GM13977 (cell line): ENCODE measurements at regions not wholly inside any gene's neighbourhood (a gene's known extent, or its start where the extent isn't known, plus 50 kb on each side); places are given as distances from the start of the nearest gene placed in this dataset.
"Not testable (repeated sequence)": the region's sequence is repeated elsewhere in the genome, so short reads cannot be mapped to it uniquely, and the experiment has no call there.

Source experiments
- DNase-seq: peaks from one replicate; pipeline ENCODE4 v3.0.0; 2012; ENCODE audit warnings: low spot score
- in situ Hi-C: fragments of 300-500 bp; cut with MboI; formaldehyde crosslinking; loops from one replicate; pipeline ENCODE4 v1.12.0; 2022; ENCODE audit warnings: low sequenced_read_pairs, low pct_unique_long_range_greater_than_20kb, mixed read lengths, inconsistent platforms; ENCODE audit not compliant: unreplicated experiment
- TF ChIP-seq, protein P1 (sequence below): IDR thresholded peaks from 2 replicates; pipeline ENCODE4 v1.5.1; 2012; ENCODE audit warnings: mild to moderate bottlenecking, control low read depth; ENCODE audit not compliant: insufficient read depth; ENCODE audit errors: extremely low read depth, missing control alignments

DNA sequence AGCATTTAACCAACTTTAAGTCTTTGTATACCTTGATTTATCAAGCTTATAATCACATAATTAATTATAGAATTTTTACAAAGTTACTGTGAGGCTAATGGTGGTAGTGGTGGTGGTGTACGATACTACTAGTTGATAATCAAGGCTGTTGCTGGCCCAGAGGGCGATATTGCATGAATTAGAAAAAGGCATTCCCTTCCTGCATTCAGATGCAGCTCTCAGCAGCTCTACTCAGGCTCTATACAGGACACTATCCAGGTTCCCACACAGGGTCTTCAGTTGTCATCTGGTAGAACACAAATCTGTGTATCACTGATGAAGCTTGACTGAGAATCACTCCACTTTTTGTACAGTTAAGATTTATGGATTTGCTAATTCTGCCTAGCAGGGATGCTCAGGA is 562.8 kb upstream of the C9orf72 start:
- in situ Hi-C loops = no loop called here
- no peak for DNase-seq
- TF ChIP-seq, protein P1, sequence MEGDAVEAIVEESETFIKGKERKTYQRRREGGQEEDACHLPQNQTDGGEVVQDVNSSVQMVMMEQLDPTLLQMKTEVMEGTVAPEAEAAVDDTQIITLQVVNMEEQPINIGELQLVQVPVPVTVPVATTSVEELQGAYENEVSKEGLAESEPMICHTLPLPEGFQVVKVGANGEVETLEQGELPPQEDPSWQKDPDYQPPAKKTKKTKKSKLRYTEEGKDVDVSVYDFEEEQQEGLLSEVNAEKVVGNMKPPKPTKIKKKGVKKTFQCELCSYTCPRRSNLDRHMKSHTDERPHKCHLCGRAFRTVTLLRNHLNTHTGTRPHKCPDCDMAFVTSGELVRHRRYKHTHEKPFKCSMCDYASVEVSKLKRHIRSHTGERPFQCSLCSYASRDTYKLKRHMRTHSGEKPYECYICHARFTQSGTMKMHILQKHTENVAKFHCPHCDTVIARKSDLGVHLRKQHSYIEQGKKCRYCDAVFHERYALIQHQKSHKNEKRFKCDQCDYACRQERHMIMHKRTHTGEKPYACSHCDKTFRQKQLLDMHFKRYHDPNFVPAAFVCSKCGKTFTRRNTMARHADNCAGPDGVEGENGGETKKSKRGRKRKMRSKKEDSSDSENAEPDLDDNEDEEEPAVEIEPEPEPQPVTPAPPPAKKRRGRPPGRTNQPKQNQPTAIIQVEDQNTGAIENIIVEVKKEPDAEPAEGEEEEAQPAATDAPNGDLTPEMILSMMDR = no peak

DNA sequence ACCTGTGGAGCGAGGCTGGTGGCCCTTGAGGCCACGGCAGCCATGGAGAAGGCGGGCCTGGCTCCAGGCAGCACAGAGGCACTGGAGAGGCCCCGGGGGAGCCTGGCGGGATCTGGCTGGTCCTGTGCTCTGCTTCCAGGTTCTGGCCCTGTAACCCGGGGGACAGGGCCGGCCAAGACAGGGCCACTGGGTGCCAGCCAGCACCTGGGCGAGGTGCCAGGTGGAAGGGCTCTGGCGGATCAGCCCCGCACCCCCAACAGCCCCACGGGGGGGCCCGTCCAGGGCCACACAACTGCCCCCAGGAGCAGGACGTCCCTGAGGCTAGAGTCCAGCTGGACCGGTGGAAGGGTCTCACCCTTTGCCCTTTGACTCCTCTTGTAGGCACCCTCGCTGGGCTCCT is 574.1 kb upstream of the C9orf72 start:
- in situ Hi-C loops, DNase-seq: not testable (repeated sequence)

DNA sequence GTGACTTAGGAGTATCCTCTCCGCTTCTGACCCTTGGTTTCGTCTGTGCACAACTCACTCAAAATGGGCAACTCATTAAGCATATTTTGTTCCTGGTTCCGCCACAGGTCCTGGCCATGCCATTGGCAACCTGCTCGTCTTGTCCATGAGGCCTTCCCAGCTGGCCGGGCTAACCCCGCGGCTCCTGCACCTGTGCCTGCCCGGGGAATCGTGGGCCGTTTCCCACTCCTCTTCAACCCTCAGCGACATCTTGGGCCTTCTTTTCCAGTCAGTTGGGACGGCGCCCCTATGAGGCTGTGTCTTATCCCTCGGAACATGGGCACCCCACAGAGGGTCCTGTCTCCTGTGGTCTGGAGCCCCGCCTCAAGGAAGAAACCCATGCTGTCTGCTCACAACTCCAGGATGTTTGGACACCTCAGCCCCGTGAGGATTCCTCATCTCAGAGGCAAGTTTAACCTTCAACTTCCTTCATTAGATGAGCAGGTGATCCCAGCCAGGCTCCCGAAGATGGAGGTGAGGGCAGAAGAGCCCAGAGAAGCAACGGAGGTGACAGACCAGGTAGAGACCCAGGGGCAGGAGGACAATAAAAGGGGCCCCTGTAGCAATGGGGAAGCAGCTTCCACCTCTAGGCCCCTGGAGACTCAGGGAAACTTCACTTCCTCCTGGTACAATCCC is 574.8 kb upstream of the C9orf72 start:
- in situ Hi-C loops, DNase-seq: not testable (repeated sequence)

DNA sequence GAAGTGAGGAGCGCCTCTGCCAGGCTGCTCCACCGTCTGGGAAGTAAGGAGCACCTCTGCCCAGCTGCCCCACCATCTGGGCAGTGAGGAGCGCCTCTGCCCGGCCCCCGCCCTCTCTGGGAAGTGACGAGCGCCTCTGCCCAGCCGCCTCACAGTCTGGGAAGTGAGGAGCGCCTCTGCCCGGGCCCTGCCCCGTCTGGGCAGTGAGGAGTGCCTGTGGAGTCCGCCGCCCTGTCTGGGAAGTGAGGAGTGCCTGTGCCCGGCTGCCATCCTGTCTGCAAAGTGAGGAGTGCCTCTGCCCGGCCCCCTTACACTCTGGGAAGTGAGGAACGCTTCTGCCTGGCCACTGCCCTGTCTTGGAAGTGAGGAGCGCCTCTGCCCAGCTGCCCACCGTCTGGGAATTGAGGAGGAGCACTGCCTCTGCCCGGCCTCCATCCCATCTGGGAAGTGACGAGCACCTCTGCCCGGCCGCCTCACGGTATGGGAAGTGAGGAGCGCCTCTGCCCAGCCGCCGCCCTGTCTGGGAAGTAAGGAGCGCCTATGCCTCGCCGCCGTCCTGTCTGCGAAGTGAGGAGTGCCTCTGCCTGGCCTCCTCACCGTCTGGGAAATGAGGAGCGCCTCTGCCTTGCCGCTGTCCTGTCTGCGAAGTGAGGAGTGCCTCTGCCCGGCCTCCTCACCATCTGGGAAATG is 576.2 kb upstream of the C9orf72 start:
- DNase-seq, in situ Hi-C loops: not testable (repeated sequence)

DNA sequence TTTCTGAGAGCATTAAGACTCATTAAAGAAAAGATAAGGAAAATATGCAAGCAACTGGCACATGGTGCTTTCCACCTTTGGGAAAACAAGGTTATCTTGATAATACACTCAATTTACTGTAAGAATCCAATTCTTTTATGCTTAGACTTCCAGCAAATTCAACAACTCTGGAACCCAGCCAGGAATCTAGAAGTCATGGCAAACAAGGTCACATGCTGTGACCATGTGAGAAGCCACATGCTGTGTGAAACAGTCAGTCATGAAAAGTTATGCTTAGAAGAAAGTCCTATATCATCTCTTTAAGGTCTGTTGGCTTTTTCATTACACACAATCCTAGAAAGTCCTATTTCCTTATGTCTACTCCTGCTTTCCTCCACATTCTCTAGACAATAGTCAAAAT is 581.8 kb upstream of the C9orf72 start:
- DNase-seq = no peak
- in situ Hi-C loops = no loop called here
- TF ChIP-seq, protein P1 = no peak

DNA sequence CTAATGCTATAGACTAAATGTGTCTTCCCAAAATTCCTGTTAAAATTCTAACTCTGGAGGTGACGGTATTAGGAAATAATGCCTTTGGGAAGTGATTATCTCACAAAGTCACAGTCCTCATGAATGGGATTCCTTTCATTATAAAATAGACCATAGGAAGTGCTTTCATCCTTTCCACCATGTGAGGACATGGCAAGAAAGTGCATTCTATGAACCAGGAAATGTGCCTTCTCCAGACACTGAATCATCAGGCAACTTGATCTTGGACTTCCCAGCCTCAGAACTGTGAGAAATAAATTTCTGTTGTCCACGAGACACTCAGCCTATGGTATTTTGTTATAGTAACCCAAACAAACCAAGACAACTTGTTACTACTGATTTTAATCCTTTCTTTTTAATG is 582.4 kb upstream of the C9orf72 start:
- in situ Hi-C loops = no loop called here
- TF ChIP-seq, protein P1 = no peak
- DNase-seq = no peak

DNA sequence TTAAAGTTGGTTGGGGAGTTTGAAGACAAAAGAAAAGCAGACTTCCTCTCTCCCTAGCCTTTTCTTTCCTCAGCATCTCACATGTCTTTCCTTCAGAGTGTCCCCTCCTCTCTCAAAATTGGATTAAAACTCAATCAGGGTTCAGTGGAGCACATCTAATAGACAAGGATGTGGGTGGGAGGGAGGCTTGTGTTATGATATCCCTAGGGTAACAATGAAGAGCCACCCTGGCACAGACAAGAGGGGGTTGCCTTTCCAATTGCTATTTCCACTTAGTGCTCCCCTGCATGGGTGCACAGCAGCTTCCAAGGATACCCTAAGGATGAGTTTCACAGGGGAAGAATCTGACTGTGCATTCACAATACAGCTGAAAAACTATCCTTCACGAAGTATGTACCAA is 585.2 kb upstream of the C9orf72 start:
- TF ChIP-seq, protein P1 = no peak
- in situ Hi-C loops = no loop called here
- no peak for DNase-seq

DNA sequence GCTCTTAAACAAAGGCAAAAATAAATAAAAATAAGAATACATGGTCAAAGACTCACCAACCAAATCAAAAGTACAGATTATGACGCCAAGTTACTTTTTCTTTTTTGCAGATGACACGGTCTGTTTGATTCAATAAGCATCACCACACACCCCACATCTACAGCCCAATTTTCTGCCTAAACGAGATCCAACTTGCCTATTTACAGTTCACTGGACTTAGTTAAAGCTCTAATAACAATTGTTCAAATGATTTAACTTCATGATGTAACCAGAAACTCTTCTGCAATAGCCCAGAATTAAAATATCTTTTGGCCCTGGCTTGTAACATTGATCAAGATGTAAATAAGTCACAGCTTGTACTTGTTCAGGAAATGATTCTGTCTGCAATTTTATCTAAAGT is 590.3 kb upstream of the C9orf72 start:
- in situ Hi-C loops = no loop called here
- no peak for DNase-seq

More for the DNA sequence above, 590.3 kb upstream of the C9orf72 start:
- TF ChIP-seq, protein P1 = no peak
